Erythroblast (primary cell): ENCODE measurements at regions not wholly inside any gene's neighbourhood (a gene's known extent, or its start where the extent isn't known, plus 50 kb on each side); places are given as distances from the start of the nearest gene placed in this dataset.

Source experiments
- GATA1 ChIP-seq: IDR thresholded peaks from 2 replicates; pipeline ENCODE4 v1.6.1; 2011; ENCODE audit warnings: low read depth, mild to moderate bottlenecking, control low read depth, low read length, moderate library complexity
- POLR2A ChIP-seq: IDR thresholded peaks from 2 replicates; pipeline ENCODE4 v1.6.1; 2011; ENCODE audit warnings: mild to moderate bottlenecking, low read length

DNA sequence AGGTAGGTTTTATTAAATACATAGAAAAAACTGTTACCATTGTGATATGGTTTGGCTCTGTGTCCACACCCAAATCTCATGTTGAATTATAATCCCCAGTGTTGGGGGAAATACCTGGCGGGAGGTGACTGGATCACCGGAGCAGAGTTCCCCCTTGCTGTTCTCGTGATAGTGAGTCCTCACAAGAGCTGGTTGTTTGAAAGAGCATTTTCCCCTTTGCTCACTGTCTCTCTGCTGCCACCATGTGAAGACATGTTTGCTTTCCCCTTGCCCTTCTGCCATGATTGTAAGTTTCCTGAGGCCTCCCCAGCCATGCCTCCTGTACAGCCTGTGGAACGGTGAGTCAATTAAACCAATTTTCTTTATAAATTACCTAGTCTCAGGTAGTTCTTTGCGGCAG lies 352.7 kb upstream of the SLC39A10 start:
- TF ChIP-seq POLR2A (no peak), GATA1 (no peak)
